ENCODE measurements at regions not wholly inside any gene's neighbourhood (a gene's known extent, or its start where the extent isn't known, plus 50 kb on each side); places are given as distances from the start of the nearest gene placed in this dataset.

DNA sequence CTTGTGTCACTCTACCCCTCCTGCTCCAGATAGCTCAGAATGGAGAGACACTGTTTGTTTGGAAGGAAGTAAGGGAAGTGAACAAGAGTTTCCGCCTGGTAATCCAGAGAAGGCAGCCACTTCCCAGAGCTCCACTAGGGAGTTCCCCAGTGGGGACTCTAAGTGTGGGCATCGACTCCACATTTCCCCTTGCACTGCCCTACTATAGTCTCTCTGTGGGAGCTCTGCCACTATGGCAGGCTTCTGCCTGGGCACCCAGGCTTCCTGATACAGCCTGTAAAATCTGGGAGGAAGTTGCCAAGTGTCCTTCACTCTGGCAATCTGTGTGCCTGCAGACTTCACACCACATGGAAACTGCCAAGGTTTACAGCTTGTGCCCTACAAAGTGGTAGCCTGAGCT lies 245.8 kb upstream of the DMD start:
- Histone ChIP-seq H2BK120ac (ENCODE audit: low read depth, low read length) (no peak overlapping the region), H2AFZ (replicated peaks; ENCODE audit: low read length, poor library complexity) (no peak overlapping the region), H3K4me3 (ENCODE audit: insufficient read depth, low read depth, low read length) (no peak overlapping the region), H2BK15ac (ENCODE audit: low read depth, low read length) (no peak overlapping the region), H3K4me1 (ENCODE audit: control insufficient read depth, insufficient read depth, low read length) (no peaks in the 10 kb centered on the region), H3K56ac (ENCODE audit: extremely low read depth, insufficient read depth, low read length) (no peak overlapping the region), H3K79me1 (ENCODE audit: low read depth in 1 of 2, low read length in 2 of 2) (no peaks in the 10 kb centered on the region), H3K9ac (ENCODE audit: low read depth, low read length) (no peak overlapping the region), H2BK20ac (ENCODE audit: low read depth, low read length) (no peak overlapping the region), H2AK9ac (replicated peaks; ENCODE audit: low read depth, low read length, poor library complexity) (no peak overlapping the region), H4K8ac (ENCODE audit: low read depth in 2 of 2, low read length in 2 of 2) (no peak overlapping the region), H2AK5ac (ENCODE audit: low read depth, low read length) (no peak overlapping the region), H3K9me1 (ENCODE audit: insufficient read depth, low read length) (no peaks in the 10 kb centered on the region), H3K36me3 (ENCODE audit: control insufficient read depth, insufficient read depth, low read length) (no peaks in the 10 kb centered on the region), H3K4ac (ENCODE audit: low read depth, low read length) (no peak overlapping the region), H3K9me3 (ENCODE audit: control insufficient read depth, insufficient read depth, low read length) (no peaks in the 10 kb centered on the region), H3K23ac (ENCODE audit: low read depth, low read length) (no peak overlapping the region), H3K4me2 (ENCODE audit: low read depth, low read length) (no peak overlapping the region), H3K14ac (replicated peaks; ENCODE audit: low read depth, low read length) (no peak overlapping the region), H4K5ac (ENCODE audit: low read depth, low read length) (no peak overlapping the region), H3K27ac (ENCODE audit: insufficient read depth, low read length) (no peak overlapping the region), H3K18ac (ENCODE audit: low read depth, low read length) (no peak overlapping the region), H4K20me1 (ENCODE audit: insufficient read depth, low read length) (no peaks in the 10 kb centered on the region), H4K91ac (ENCODE audit: insufficient read depth, low read depth, low read length) (no peak overlapping the region), H3K27me3 (ENCODE audit: control insufficient read depth, insufficient read depth, low read length) (no peaks in the 10 kb centered on the region), H2BK5ac (ENCODE audit: low read depth, low read length, poor library complexity, severe bottlenecking) (no peak overlapping the region)
- POLR2A ChIA-PET (ENCODE audit: unreplicated experiment), result no interaction called here
- no peak for TF ChIP-seq CHD1 (IDR thresholded peaks at IDR 0.05; ENCODE audit: low read depth, low read length)
- no peak for TF ChIP-seq POLR2A (IDR thresholded peaks at IDR 0.05; ENCODE audit: low read depth, low read length)
- TF ChIP-seq, protein P1, sequence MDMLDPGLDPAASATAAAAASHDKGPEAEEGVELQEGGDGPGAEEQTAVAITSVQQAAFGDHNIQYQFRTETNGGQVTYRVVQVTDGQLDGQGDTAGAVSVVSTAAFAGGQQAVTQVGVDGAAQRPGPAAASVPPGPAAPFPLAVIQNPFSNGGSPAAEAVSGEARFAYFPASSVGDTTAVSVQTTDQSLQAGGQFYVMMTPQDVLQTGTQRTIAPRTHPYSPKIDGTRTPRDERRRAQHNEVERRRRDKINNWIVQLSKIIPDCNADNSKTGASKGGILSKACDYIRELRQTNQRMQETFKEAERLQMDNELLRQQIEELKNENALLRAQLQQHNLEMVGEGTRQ (IDR thresholded peaks at IDR 0.05; ENCODE audit: low read depth, low read length), result no peak
- no peak for TF ChIP-seq FOS (IDR thresholded peaks at IDR 0.05; ENCODE audit: low read depth, low read length)
- no peak for TF ChIP-seq RFX5 (IDR thresholded peaks at IDR 0.05; ENCODE audit: low read depth, low read length)
- no peak for TF ChIP-seq RCOR1 (IDR thresholded peaks at IDR 0.05; ENCODE audit: insufficient replicate concordance, low read length)
- no peak for TF ChIP-seq BHLHE40 (IDR thresholded peaks at IDR 0.05; ENCODE audit: low read depth, low read length)
- TF ChIP-seq MAZ (IDR thresholded peaks at IDR 0.05; ENCODE audit: borderline replicate concordance, low read depth, low read length), result no peak
- no peak for TF ChIP-seq RAD21 (IDR thresholded peaks at IDR 0.05; ENCODE audit: low read length)
- TF ChIP-seq, protein P2, sequence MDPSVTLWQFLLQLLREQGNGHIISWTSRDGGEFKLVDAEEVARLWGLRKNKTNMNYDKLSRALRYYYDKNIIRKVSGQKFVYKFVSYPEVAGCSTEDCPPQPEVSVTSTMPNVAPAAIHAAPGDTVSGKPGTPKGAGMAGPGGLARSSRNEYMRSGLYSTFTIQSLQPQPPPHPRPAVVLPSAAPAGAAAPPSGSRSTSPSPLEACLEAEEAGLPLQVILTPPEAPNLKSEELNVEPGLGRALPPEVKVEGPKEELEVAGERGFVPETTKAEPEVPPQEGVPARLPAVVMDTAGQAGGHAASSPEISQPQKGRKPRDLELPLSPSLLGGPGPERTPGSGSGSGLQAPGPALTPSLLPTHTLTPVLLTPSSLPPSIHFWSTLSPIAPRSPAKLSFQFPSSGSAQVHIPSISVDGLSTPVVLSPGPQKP (IDR thresholded peaks at IDR 0.05; ENCODE audit: borderline replicate concordance, low read depth, low read length), result no peak
- TF ChIP-seq NFE2L2 (IDR thresholded peaks at IDR 0.05; ENCODE audit: low read depth, low read length), result no peak
- no peak for TF ChIP-seq MAFK (IDR thresholded peaks at IDR 0.05; ENCODE audit: low read depth, low read length)
- dilution Hi-C loops (cut with HindIII; ENCODE audit: low sequenced_read_pairs, unreplicated experiment) (no loop called here), in situ Hi-C loops (cut with MboI; ENCODE audit: low sequenced_read_pairs) (no loop called here), intact Hi-C loops (cut with micrococcal nuclease) (no loop called here)
- no peak for ATAC-seq (ENCODE audit: low read depth)
- WGBS, 2 experiments (ENCODE audit: extremely low coverage in 2 of 2, insufficient read length in 1 of 2), result no CpG with 5 or more reads among the region's 2 CpGs
- DNase-seq, result no peak
- CTCF ChIA-PET, result no interaction called here
- BruUV-seq (replicated peaks), result no TSS peak
